Caco-2 (cell line): ENCODE measurements at regions not wholly inside any gene's neighbourhood (a gene's known extent, or its start where the extent isn't known, plus 50 kb on each side); places are given as distances from the start of the nearest gene placed in this dataset.
"Not testable (repeated sequence)": the region's sequence is repeated elsewhere in the genome, so short reads cannot be mapped to it uniquely, and the experiment has no call there.

ENCODE experiments used
- BruUV-seq: library from RNA; stranded (reverse); fragments of 400-500 nt; replicated peaks from 2 replicates; lab custom pipeline; 2021; lab: Mats Ljungman, UMichigan
- CTCF ChIA-PET: fragments of 300-600 bp; sonication (Branson Sonifier 250); formaldehyde crosslinking; loops from one replicate; lab custom pipeline; 2022; ENCODE audit warnings: antibody characterized with exemption; lab: Charles Lee
- POLR2A ChIA-PET: fragments of 300-600 bp; sonication (Branson Sonifier 250); formaldehyde crosslinking; loops from one replicate; lab custom pipeline; 2022; ENCODE audit warnings: antibody characterized with exemption; lab: Charles Lee
- DNase-seq, 2 experiments: peaks; one replicate each; pipeline versions ENCODE4 v3.0.0 to v3.0.0-alpha.2; 2020 to 2022
- H3K27me3 ChIP-seq: replicated peaks from 2 replicates; pipeline ENCODE4 v1.6.0; 2011; ENCODE audit warnings: low read length; ENCODE audit not compliant: control insufficient read depth, insufficient read depth
- H3K36me3 ChIP-seq: 2 replicates; pipeline ENCODE4 v1.5.1; 2011; ENCODE audit warnings: low read length; ENCODE audit not compliant: control insufficient read depth, insufficient read depth
- H3K4me1 ChIP-seq: fragments of 250-450 bp; sonication (Bioruptor Pico); 2 replicates; pipeline ENCODE4 v1.5.1; 2020; ENCODE audit warnings: mild to moderate bottlenecking
- H3K4me3 ChIP-seq: 2 replicates; pipeline ENCODE4 v1.5.1; 2011; ENCODE audit warnings: low read depth, mild to moderate bottlenecking, control low read depth, low read length
- H3K9me3 ChIP-seq: fragments of 250-450 bp; sonication (Bioruptor Pico); 2 replicates; pipeline ENCODE4 v1.5.1; 2020; ENCODE audit warnings: mild to moderate bottlenecking, moderate library complexity
- H3K27ac Mint-ChIP-seq: one replicate; pipeline ENCODE4 v1.8.0; 2022; ENCODE audit warnings: mixed read lengths; ENCODE audit not compliant: unreplicated experiment
- H3K27me3 Mint-ChIP-seq: one replicate; pipeline ENCODE4 v1.8.0; 2022; ENCODE audit warnings: mixed read lengths; ENCODE audit not compliant: insufficient read depth, unreplicated experiment
- H3K36me3 Mint-ChIP-seq: one replicate; pipeline ENCODE4 v1.8.0; 2022; ENCODE audit warnings: mild to moderate bottlenecking, mixed read lengths; ENCODE audit not compliant: insufficient read depth, unreplicated experiment
- H3K4me1 Mint-ChIP-seq: one replicate; pipeline ENCODE4 v1.8.0; 2022; ENCODE audit warnings: low read depth, mixed read lengths; ENCODE audit not compliant: unreplicated experiment
- H3K4me3 Mint-ChIP-seq: one replicate; pipeline ENCODE4 v1.8.0; 2022; ENCODE audit warnings: mild to moderate bottlenecking, moderate library complexity, mixed read lengths; ENCODE audit not compliant: unreplicated experiment
- H3K9me3 Mint-ChIP-seq: one replicate; pipeline ENCODE4 v1.8.0; 2022; ENCODE audit warnings: mixed read lengths; ENCODE audit not compliant: unreplicated experiment
- CTCF ChIP-seq, 2 experiments: fragments of 200-600 bp in 1 of 2; IDR thresholded peaks; 1 replicate in 1 of 2; 2 replicates in 1 of 2; pipeline versions ENCODE4 v1.5.1 to v1.8.0; 2011 to 2022; ENCODE audit warnings: antibody characterized with exemption in 1 of 2, control low read depth in 1 of 2, inconsistent platforms in 1 of 2, low read depth in 1 of 2, low read length in 1 of 2, mild to moderate bottlenecking in 1 of 2, moderate library complexity in 1 of 2; ENCODE audit not compliant: insufficient read depth in 1 of 2, severe bottlenecking in 1 of 2, unreplicated experiment in 1 of 2
- intact Hi-C: fragments of 100-400 bp; cut with micrococcal nuclease; formaldehyde crosslinking; loops from one replicate; pipeline ENCODE4 v1.10.0; 2022; ENCODE audit not compliant: unreplicated experiment

DNA sequence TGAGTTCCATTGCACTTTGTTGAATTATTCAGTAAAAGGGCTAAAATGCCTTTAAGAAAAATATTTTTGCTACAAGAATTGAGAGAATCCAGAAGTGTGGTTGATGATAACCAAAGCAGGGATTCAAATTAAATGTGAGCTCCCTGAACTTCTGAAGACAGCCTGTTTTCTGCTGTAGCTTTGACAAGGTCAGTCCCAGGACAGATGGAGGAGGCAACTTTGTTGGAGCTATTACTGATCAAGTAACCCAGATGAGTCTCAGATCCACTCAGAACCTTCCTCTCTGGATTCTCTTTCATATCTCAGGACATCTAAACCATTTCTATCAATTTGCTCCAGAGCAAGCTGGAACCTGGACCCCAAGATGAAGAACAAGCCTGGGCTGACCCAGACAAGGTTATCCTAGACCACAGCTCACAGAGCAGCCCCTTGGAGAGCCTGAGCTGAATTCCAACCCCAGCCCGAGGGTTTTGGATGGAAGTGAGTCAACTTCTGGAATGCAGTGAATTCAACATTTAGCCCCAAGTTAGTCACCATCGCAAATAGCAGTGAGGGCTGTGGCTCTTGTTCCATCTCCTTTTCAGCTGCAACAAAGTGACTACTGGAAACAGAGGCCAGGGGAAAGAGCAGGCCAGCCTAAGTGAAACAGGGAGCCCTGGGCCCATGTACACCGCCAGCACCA is 137.8 kb upstream of the TSC22D1 start:
- peak; percentile 32 to 68 for DNase-seq

GRCh38 chr13:44711706-44712105 is 135.6 kb upstream of the TSC22D1 start:
- peaks cover 13% of the 10 kb centered on the region for H3K4me1 ChIP-seq
- ChIA-PET CTCF (no interaction called here), POLR2A (no interaction called here)
- H3K27ac Mint-ChIP-seq, result no peak overlapping the region
- no TSS peak for BruUV-seq
- intact Hi-C loops, result loop anchor here (10.0 kb wide), 1 partner anchor 163 kb away; no protein-coding TSS in a partner anchor
- peaks cover 6% of the 10 kb centered on the region for H3K36me3 Mint-ChIP-seq
- H3K27me3 Mint-ChIP-seq, result no peaks in the 10 kb centered on the region
- H3K9me3 Mint-ChIP-seq, result no peaks in the 10 kb centered on the region
- H3K4me1 Mint-ChIP-seq, result peaks cover 7% of the 10 kb centered on the region
- no peak for TF ChIP-seq CTCF (IDR thresholded peaks at IDR 0.05; ENCODE audit: insufficient read depth in 1 of 2, low read depth in 1 of 2, low read length in 1 of 2, severe bottlenecking in 1 of 2, unreplicated experiment in 1 of 2)
- H3K4me3 ChIP-seq, result no peak overlapping the region
- no peak overlapping the region for H3K4me3 Mint-ChIP-seq
- H3K27me3 ChIP-seq, result no peaks in the 10 kb centered on the region
- no peak for DNase-seq
- H3K9me3 ChIP-seq, result no peaks in the 10 kb centered on the region
- H3K36me3 ChIP-seq, result no peaks in the 10 kb centered on the region

More for the DNA sequence above, 137.8 kb upstream of the TSC22D1 start:
- Mint-ChIP-seq H3K9me3 (no peaks in the 10 kb centered on the region), H3K4me1 (peaks cover 7% of the 10 kb centered on the region), H3K27ac (peak overlapping the region; percentile 80), H3K36me3 (no peaks in the 10 kb centered on the region), H3K27me3 (no peaks in the 10 kb centered on the region), H3K4me3 (peak overlapping the region; percentile 32)
- BruUV-seq, result no TSS peak
- ChIA-PET POLR2A (no interaction called here), CTCF (no interaction called here)
- Histone ChIP-seq H3K9me3 (no peaks in the 10 kb centered on the region), H3K27me3 (no peaks in the 10 kb centered on the region), H3K4me3 (no peak overlapping the region), H3K36me3 (no peaks in the 10 kb centered on the region), H3K4me1 (peaks cover 13% of the 10 kb centered on the region)
- no peak for TF ChIP-seq CTCF (IDR thresholded peaks at IDR 0.05; ENCODE audit: insufficient read depth in 1 of 2, low read depth in 1 of 2, low read length in 1 of 2, severe bottlenecking in 1 of 2, unreplicated experiment in 1 of 2)
- intact Hi-C loops, result loop anchor here (10.0 kb wide), 1 partner anchor 161 kb away; no protein-coding TSS in a partner anchor

GRCh38 chr13:44710576-44710975 is 134.4 kb upstream of the TSC22D1 start:
- no peak for TF ChIP-seq CTCF (IDR thresholded peaks at IDR 0.05; ENCODE audit: insufficient read depth in 1 of 2, low read depth in 1 of 2, low read length in 1 of 2, severe bottlenecking in 1 of 2, unreplicated experiment in 1 of 2)
- Histone ChIP-seq H3K27me3 (no peaks in the 10 kb centered on the region), H3K4me3 (no peak overlapping the region), H3K4me1 (peaks cover 18% of the 10 kb centered on the region), H3K9me3 (no peaks in the 10 kb centered on the region), H3K36me3 (no peaks in the 10 kb centered on the region)
- Mint-ChIP-seq H3K4me1 (peaks cover 7% of the 10 kb centered on the region), H3K36me3 (peaks cover 6% of the 10 kb centered on the region), H3K27me3 (no peaks in the 10 kb centered on the region), H3K9me3 (no peaks in the 10 kb centered on the region), H3K4me3 (no peak overlapping the region), H3K27ac (no peak overlapping the region)
- BruUV-seq, result no TSS peak
- intact Hi-C loops, result loop anchor here (10.0 kb wide), 1 partner anchor 164 kb away; no protein-coding TSS in a partner anchor
- POLR2A ChIA-PET, result no interaction called here
- DNase-seq, result no peak
- CTCF ChIA-PET, result no interaction called here

DNA sequence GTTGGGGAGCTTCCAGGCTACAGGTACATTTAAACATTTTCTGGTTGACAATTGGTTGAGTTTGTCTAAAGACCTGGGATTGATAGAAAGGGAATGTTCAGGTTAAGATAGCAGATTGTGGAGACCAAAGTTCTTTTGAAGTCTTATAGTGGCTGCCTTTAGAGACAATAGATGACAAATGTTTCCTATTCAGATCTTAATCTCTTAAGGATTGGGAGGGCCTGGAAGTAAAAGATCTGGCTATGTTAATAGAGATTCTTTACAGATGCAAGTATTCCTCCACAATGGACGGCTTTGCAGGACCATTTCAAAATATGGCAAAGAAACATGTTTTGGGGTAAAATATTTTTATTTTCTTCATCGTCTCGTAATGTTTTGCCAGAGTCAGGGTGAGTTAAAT is 128.7 kb upstream of the TSC22D1 start:
- POLR2A ChIA-PET, H3K27me3 ChIP-seq, CTCF ChIA-PET: not testable (repeated sequence)

More for the DNA sequence above, 128.7 kb upstream of the TSC22D1 start:
- Mint-ChIP-seq H3K4me1 (peaks cover 24% of the 10 kb centered on the region), H3K27ac (peak overlapping the region; percentile 40)
- H3K36me3 ChIP-seq, H3K27me3 Mint-ChIP-seq, BruUV-seq, intact Hi-C loops, H3K9me3 ChIP-seq, H3K4me3 Mint-ChIP-seq, H3K36me3 Mint-ChIP-seq, H3K4me3 ChIP-seq, H3K9me3 Mint-ChIP-seq: not testable (repeated sequence)
- DNase-seq, result peak in 1 of 2 experiments; percentile 27
- peaks cover 27% of the 10 kb centered on the region for H3K4me1 ChIP-seq
